ENCODE measurements at regions not wholly inside any gene's neighbourhood (a gene's known extent, or its start where the extent isn't known, plus 50 kb on each side); places are given as distances from the start of the nearest gene placed in this dataset.
A peak's percentile ranks its signal among the peaks of the same experiment; 100 is the strongest.

DNA sequence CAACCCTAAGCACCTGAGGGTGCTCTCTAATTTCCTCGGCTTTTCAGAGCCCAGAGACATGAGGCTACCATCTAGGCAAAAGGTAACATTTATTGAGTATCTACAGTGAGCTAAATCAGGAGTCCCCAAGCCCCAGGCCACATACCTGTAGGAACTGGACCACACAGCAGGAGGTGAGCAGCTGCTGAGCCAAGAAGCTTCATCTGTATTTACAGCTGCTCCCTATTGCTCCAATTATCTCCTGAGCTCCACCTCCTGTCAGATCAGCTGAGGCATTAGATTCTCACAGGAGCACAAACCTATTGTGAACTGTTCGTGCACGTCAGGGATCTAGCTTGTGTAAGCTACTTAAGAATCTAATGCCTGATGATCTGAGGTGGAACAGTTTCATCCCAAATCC, 70.2 kb downstream of the RND3 start:
- DNase-seq (ENCODE audit: low read depth, low spot score): no peak

DNA sequence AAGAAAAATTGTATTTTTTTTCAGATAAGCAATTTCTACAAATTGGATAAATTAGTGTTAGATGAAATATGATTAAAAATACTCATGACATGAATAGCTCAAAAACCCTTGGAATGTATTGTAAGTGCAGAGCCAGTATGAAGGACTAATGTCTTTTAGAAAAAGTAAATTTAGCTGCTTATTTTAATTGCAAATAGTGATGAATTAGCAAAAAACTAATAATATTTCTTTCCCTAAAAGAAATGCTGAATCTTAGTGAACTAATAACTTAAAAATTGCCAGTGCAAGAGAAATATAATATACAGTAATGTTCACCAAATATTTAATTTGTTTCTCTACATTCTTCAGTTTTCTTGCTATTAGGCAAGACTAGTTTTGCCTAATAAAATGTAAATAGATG, 72.4 kb downstream of the RND3 start:
- DNase-seq (ENCODE audit: low read depth, low spot score): no peak

DNA sequence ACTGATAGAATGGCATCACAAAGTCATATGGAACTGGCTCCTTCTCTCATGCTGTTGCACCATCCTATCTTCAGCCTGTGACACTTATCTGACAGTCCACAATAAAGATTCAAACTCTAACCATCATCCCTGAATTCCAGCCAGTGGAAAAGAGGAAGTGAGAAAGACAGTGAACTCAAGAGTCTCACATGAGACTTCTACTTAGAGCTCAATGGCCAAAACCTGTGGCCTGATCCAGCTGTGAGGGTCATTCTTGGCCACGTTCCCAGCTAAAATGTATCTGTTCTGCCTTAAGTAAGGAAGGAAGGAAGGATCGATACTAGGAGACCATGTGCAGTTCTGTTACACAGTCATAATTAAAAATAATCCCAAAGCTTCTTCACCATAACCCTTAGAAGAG, 73.6 kb downstream of the RND3 start:
- no peak for DNase-seq (ENCODE audit: low read depth, low spot score)

DNA sequence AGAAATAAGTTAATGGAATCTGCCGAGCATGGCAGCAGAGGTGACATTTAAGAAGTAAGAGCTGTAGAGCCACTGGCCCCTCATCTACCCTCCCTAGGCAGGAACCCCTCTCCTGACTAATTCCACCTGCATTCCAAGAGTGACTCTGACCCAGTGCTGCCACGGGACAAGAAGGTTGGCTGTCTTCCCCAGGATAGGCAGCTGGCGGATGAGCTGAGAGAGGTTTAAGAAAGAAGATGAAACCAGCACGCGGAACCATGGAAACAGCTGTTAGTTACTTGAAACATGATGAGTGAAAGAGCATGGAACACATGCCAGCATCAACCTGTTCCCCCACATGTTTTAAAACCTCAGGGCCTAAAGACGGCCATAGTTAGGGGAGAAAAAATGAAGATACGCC, 74.1 kb downstream of the RND3 start:
- DNase-seq (ENCODE audit: low read depth, low spot score): no peak

DNA sequence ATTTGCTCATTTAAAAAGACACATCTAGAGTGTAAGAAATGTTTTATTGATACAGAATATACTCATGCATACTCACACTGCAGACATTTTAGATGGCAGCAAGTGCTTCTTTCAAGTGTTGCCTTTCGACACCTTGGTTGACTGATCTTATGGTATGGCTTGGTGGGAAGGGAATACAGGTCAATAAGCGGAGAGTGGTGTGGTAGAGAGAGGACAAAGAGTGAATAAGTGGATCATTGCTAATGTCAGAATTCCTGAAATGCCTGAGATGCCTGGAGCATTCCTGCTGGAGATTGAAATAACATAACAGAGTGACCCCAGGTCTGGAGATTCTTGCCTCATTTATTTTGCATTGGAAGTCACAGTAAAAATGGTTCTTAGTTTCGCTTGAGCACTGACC, 76.7 kb downstream of the RND3 start:
- peak; percentile 95 for DNase-seq (ENCODE audit: low read depth, low spot score)

DNA sequence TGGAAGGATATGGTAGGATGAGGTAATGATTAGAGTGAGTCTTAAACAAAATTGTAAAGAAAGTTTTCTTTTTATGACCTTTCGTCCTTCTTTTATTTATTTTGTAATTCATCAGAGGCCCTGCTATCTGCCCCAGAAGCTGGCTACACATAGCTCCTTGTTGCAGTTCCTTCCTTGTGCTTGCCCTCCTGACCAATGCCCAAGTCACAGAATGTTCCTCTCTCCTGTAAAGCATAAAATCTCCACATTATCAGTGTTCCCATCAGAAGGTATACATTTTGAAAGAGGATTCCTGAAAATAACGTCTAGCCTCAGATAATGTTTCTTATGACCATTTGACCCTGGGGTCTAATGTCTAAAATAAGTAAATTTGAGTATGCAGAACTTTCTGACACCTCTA, 78.3 kb downstream of the RND3 start:
- no peak for DNase-seq (ENCODE audit: low read depth, low spot score)

DNA sequence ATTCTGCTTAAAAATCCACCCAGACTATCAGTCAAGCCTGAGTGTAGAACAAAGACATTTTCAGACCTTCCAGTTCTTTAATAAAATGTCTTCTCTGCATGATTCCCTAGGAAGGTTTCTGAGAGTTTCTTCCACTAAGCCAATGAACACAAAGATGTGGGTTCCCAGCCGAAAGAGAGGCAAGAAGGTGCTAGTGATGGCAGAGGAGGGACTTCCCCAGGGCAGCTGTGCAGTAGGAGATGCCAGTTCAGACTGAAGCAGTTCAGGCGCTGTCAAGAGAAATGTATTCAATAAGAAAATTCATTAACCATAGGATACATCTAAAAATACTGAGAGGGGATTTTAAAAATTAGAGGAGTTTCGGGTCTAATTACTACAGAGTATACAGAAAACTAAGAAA, 83.3 kb downstream of the RND3 start:
- DNase-seq (ENCODE audit: low read depth, low spot score): no peak

DNA sequence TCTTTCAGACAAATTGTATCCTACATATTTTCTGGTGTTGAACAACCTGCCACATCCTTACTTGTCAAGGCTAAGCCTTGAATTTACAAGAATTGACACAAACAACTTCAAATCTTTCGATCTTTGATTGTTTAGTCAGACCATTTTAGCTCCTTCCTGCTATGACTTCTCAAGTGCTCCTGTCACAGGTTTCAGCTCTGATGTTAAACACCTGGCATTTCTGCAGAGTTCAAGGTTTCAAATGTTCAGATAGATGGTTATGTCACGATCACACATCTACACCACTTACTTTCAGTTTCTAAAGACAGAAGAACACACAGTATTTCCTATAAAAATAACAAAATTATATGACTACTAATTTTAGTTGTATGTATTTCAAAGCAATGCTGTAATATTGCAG, 84.0 kb downstream of the RND3 start:
- no peak for DNase-seq (ENCODE audit: low read depth, low spot score)

DNA sequence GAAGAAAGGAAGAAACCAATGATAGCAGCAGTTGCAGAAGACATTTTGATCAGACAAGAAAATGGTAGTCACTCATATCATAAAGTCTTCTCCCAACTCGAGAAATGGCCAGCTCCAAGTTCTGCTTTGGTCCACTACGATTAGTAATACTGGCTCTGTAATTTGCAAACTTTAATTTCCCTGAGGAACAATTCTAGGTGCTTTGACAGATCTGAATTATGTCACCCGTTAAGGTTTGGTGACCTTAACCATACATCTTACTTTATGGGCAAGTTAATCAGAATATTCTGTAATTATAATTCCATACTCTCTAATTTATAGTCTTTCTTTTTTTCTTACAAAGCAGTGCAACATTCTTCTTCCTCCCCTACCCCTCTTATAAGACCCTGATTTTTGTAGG, 84.5 kb downstream of the RND3 start:
- no peak for DNase-seq (ENCODE audit: low read depth, low spot score)

DNA sequence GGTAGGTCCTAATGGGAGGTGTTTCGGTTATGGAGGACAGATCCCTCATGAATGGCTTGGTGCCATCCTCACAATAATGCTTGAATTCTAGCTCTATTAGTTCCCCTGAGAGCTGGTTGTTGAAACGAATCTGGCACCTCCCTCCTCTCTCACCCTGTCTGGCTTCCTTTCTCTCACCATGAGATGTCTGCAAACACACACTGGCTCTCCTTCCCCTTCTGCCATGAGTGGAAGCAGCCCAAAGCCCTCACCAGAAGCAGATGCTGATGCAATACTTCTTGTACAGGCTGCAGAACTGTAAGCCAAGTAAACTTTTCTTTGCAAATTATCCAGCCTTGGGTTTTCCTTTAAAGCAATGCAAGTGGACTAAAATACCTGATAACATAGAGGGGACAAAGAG, 86.6 kb downstream of the RND3 start:
- DNase-seq (ENCODE audit: low read depth, low spot score): no peak

DNA sequence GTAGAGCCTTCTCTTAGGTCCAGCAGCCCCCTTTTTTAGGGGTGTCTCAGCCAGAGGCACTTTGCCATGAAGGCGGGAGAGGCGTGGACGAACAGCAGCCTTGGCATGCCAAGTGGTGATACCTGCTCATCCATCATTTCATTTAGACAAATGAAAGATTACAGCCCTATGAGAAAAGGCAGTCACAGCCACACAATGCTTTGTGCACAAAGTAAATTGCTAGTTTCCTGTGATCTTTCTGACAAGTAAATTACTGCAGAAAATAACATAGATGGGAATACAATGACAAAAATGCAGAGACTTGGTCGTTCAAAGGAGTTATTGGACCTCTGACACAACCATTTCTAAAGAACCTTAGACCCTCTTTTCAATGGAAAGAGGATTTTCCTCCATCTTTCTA, 94.9 kb downstream of the RND3 start:
- no peak for DNase-seq (ENCODE audit: low read depth, low spot score)

DNA sequence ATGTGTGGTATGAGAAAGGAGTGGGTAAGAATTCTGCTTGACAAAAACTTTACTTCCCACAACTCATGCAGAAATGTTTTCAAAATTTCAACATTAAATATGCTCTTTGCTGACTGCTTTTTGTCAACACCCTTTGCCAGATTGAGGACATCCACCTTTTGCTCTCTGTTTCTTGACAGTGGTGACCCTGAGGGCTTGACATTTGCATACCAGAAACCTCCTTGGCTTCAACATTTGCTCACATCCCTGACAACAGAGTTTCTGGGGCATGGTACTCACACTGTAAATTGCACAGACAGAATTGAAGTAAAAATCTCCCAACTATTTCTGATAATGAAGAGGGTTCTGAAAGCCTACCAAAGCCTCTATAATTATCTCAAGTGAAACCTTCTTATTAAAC, 95.7 kb downstream of the RND3 start:
- no peak for DNase-seq (ENCODE audit: low read depth, low spot score)

DNA sequence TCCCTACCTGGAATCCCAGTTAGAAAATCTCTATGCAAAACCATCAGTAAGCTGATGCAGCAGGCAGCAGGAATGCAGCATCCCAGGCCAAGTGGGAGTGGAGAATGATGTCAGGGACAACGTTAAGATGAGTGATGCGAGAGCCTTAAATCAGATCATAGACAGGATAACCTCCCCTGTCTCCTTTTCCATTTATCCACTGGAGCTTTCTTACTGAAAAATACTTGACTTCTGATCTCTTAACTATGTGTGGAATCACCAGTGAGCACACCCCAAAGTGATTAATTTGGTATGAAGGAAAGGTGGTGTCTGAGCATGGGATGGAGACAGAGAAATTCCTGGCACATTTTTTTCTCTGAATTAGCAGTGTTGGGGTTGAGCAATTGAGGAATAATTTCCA, 98.0 kb downstream of the RND3 start:
- DNase-seq (ENCODE audit: low read depth, low spot score): no peak

DNA sequence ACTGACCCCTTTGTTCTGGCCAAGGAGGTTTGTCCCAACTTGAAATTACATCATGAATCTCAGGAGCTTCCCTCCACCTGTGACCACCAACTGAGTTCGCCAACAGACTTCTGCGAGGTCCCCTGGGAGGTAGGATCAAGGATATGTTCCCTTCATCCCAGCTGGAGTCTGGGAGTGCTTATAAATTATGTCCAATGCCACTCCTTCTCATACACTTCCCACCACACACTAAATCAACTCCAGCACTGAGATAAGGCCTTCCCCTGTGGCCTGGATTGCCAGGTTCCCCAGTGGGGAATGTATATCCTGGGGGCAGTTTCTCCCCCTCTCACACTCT, 99.2 kb downstream of the RND3 start:
- no peak for DNase-seq (ENCODE audit: low read depth, low spot score)

DNA sequence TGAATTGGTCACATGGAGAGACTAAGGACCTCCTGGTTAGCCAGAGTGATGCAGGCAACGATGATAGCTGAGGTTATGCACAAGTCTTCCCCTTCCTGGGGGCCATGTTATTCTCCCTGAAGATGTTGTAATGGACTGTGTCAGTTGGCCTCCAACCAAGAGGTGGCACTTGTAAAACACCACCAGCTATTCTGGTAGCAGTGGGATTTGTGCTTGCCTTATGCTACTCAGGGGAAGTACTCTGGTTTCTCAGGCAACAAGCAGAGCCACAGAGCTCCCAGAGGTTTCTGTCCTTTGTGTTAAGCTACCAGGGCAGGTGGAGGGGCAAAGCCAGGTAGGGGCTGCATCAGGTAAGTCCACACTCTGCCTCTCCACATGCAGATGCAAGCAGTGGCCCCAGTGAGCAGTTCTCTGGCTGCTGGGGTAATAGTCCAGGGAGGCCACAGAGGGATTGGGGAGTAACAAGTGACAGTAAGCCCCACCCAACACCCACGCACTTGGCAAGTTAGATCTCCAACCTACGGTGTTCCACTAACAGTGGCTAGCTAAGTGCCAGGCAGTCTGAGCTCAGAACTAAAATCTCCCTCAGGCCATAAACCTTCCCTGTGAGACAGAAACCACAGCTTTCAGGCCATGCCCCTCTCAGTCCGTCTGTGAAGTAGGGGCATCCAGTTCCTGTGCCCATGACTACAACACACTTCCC, 99.7 kb downstream of the RND3 start:
- DNase-seq (ENCODE audit: low read depth, low spot score): no peak

DNA sequence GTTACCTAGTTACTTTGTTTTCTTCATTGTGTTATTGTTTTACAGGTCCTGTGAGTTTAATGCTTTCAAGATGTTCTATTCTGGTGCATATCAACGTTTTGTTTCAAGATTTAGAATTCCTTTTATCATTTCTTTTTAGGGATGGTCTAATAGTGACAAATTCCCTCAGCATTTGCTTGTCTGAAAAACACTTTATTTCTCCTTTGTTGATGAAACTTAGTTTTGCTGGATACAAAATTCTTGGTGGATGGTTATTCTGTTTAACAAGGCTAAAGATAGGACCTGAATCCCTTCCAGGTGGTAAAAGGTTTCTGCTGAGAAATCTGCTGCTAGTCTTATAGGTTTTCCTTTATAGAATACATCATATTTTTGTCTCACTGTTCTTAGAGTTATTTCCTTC, 102.3 kb downstream of the RND3 start:
- DNase-seq (ENCODE audit: low read depth, low spot score): no peak

DNA sequence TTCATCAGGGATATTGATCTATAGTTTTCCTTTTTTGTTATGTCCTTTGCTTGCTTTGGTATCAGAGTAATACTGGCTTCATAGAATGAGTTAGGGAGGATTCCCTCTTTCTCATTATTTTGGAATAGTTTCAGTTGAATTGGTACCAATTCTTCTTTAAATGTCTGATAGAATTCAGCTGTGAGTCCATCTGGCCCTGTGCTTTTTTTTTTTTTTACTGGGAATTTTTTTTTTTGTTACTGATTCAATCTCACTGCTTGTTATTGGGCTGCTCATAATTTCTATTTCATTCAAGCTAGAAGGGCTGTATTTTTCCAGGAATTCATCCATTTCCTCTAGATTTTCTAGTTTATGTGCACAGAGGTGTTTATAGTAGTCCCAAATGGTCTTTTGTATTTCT, 103.9 kb downstream of the RND3 start:
- DNase-seq (ENCODE audit: low read depth, low spot score): no peak

DNA sequence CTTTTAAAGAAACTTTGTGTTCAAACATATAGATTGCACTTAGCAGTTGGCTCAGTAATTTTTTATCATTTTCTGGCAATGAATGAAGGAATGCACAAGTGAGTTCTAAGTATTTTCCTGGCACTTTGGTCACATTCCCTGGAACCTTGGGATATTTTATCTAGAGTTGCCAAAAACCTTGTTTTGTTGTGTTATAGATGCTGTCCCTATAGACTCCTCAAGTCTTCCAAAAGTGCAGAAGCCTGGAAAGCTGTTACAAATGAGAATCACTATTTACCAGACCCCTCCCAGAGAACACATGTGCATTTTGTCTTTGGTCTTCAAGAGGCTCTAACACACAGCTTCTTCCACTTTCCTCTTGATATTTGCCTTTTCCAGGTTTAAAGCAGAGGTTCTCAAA, 108.3 kb downstream of the RND3 start:
- DNase-seq (ENCODE audit: low read depth, low spot score): no peak

DNA sequence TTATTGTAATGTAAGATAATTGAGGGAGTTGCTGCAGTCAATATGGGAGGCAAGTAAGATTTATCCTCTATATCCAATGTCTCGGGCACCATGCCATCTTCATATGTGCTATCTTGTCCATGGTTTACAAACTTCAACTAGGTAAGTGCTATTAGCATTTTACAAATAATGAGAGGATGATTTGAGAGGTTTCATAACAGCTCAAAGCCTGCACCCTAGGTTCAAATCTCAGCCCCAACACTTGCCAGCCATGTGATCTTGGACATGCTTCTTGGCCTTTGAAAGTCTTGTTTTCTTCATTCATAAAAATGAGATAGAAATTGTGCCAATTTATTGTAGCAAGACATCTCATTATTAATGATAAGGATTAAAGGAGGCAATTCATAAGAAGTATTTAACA, 108.8 kb downstream of the RND3 start:
- DNase-seq (ENCODE audit: low read depth, low spot score): no peak

DNA sequence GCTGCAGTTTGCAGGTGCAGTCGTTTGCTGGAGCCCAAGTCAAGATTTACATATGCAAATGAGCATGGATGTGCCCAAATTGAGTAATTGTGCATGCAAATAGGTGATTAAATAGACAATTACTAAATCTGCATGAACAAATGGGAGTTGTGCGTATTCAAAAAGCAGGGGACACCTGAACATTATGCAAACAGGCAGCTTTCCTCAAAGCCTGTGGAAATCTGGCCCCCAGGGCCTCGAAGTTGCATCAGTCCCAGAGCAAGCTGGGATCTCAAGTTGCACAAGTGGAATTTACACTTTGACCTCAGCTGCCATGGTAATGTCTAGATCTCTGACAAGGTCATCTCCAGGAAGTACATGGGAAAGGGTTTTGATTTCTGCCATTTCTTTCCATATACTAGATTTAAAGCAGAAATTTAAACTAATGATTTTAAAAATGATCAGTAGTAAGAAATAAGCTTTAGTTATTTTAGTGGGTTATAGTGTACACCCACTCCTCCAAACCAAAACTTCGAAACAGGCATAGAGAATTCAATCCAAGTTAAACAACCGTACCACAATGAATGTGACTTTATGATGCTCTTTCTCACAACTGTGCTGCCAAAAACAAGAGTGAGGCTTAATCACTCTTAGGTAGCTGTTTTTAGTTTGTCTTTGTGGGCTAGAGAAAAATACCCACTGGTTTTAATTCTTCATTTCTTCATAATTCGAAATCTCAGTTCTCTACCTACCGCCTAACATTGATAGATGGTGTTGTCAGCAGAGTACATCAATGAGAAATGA, 110.7 kb downstream of the RND3 start:
- no peak for DNase-seq (ENCODE audit: low read depth, low spot score)

DNA sequence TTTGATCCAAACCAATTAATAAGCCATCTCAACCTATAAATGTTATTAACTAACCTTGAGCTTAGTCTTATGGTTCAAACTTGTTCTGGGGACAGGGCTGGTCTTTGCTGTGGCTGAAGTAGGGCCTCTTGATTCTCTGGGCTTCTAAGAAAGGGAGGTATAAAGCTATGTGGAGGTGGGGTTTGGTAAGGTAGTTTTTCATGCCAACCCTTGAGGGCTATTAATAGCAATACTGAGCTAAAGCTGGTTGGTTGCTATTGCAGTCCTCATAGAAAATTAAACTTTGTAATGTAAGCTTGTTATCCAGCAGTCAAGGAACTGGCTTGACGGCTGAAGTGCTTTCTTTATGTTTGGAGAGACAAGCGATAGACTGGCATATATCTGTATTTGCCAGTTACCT, 112.1 kb downstream of the RND3 start:
- no peak for DNase-seq (ENCODE audit: low read depth, low spot score)

DNA sequence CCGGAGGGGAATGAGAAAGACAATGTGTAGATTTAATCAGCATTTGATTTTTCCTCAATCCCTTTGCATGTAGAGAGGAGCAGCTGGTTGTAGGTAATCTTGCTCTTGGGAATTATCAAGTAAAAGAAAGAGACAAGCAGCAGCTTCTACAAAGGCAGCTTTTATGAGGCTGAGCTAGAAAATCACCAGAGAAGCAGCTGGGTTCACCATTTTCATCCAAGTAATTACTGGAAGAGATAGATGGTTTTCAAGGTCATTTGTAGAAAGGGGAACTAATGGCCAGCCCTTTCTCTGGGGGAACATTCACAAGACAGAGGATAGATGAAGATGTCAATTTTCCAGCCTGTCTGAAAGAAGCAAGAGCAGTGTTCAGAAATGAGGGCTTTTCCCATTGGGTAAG, 113.0 kb downstream of the RND3 start:
- DNase-seq (ENCODE audit: low read depth, low spot score): no peak

DNA sequence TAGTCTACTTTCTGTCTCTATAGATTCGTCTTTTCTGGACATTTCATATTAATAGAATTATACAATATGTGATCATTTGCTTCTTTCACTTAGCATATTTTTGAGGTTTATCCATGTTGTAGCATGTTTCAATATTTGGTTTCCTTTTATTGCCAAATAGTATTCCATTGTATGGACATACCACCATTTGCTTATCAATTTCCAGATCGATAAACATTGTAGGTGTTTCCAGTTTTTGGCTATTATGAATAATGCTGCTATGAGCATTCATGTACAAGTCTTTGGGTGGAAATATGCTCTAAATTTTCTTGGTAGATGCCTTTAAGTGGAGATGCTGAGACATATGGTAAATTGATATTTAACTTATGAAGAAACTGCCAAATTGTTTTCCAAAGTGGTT, 114.1 kb downstream of the RND3 start:
- no peak for DNase-seq (ENCODE audit: low read depth, low spot score)

Data from iPS DF 19.7 (cell line).